HG03378 (cell line): ENCODE measurements at regions not wholly inside any gene's neighbourhood (a gene's known extent, or its start where the extent isn't known, plus 50 kb on each side); places are given as distances from the start of the nearest gene placed in this dataset.

Experiments used
- ATAC-seq: cut with Tn5 transposase; IDR thresholded peaks from one replicate; pipeline ENCODE4 v1.9.1; 2021; ENCODE audit warnings: mild to moderate bottlenecking, moderate library complexity; ENCODE audit not compliant: unreplicated experiment

- ATAC-seq = no peak
These were observed 666.8 kb downstream of the PCDH18 start for GRCh38 chr4:136865526-136865925.

- peak; percentile 95 for ATAC-seq
These were observed 667.6 kb downstream of the PCDH18 start for GRCh38 chr4:136864604-136865185.

GRCh38 chr4:136863756-136864155 lies 668.5 kb downstream of the PCDH18 start:
- no peak for ATAC-seq

- no peak for ATAC-seq
These were observed 669.6 kb downstream of the PCDH18 start for GRCh38 chr4:136862653-136863052.

GRCh38 chr4:136861091-136861490 lies 671.2 kb downstream of the PCDH18 start:
- ATAC-seq = no peak

GRCh38 chr4:136858903-136859302 lies 673.4 kb downstream of the PCDH18 start:
- ATAC-seq = no peak

GRCh38 chr4:136855886-136856285 lies 676.4 kb downstream of the PCDH18 start:
- no peak for ATAC-seq

- ATAC-seq = no peak
These were observed 681.8 kb downstream of the PCDH18 start for GRCh38 chr4:136850446-136850845.

- ATAC-seq = no peak
These were observed 684.2 kb downstream of the PCDH18 start for GRCh38 chr4:136847881-136848621.

GRCh38 chr4:136841526-136841925 lies 690.8 kb downstream of the PCDH18 start:
- peak; percentile 61 for ATAC-seq

- ATAC-seq = no peak
These were observed 693.7 kb downstream of the PCDH18 start for GRCh38 chr4:136838607-136839006.

GRCh38 chr4:136831553-136831952 lies 700.7 kb downstream of the PCDH18 start:
- ATAC-seq = no peak

- no peak for ATAC-seq
These were observed 703.0 kb downstream of the PCDH18 start for GRCh38 chr4:136829280-136829679.

GRCh38 chr4:136823020-136823419 lies 709.3 kb downstream of the PCDH18 start:
- ATAC-seq = no peak

- ATAC-seq = no peak
These were observed 713.4 kb downstream of the PCDH18 start for GRCh38 chr4:136818811-136819330.

- no peak for ATAC-seq
These were observed 720.0 kb downstream of the PCDH18 start for GRCh38 chr4:136812100-136812880.

- no peak for ATAC-seq
These were observed 720.7 kb downstream of the PCDH18 start for GRCh38 chr4:136811496-136812077.

- no peak for ATAC-seq
These were observed 721.7 kb downstream of the PCDH18 start for GRCh38 chr4:136810626-136811025.

- no peak for ATAC-seq
These were observed 725.5 kb downstream of the PCDH18 start for GRCh38 chr4:136806844-136807243.

- ATAC-seq = no peak
These were observed 726.7 kb downstream of the PCDH18 start for GRCh38 chr4:136805617-136806016.

GRCh38 chr4:136803433-136803832 lies 728.9 kb downstream of the PCDH18 start:
- ATAC-seq = no peak
